HEK293T (cell line): ENCODE measurements at regions not wholly inside any gene's neighbourhood (a gene's known extent, or its start where the extent isn't known, plus 50 kb on each side); places are given as distances from the start of the nearest gene placed in this dataset.

Experiments used
- ELF4 ChIP-seq: fragments of 450-650 bp; IDR thresholded peaks from 2 replicates; pipeline ENCODE4 v1.6.1; 2017; ENCODE audit warnings: antibody characterized with exemption
- HDGF ChIP-seq: fragments of 450-650 bp; IDR thresholded peaks from 2 replicates; pipeline ENCODE4 v1.6.1; 2017; ENCODE audit warnings: antibody characterized with exemption, borderline replicate concordance
- TARDBP ChIP-seq: fragments of 450-650 bp; IDR thresholded peaks from 2 replicates; pipeline ENCODE4 v1.6.1; 2016

DNA sequence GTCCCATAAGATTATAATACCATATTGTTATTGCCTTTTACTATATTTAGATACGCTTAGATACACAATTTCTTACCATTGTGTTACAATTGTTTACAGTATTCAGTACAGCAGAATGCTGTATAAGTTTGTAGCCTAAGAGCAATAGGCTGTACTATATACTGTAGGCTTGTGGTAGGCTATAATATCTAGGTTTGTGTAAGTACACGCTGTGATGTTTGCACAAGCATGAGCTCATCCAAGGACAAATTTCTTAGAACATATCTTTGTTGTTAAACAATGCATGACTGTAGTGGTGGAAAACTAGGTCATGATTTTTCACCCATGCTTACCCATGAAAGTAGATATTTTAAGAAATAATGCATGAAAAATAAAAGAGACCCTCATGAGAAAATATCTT, 509.4 kb upstream of the CDH18 start:
- TF ChIP-seq ELF4 (no peak), HDGF (no peak), TARDBP (no peak)
